ENCODE measurements at regions not wholly inside any gene's neighbourhood (a gene's known extent, or its start where the extent isn't known, plus 50 kb on each side); places are given as distances from the start of the nearest gene placed in this dataset.

DNA sequence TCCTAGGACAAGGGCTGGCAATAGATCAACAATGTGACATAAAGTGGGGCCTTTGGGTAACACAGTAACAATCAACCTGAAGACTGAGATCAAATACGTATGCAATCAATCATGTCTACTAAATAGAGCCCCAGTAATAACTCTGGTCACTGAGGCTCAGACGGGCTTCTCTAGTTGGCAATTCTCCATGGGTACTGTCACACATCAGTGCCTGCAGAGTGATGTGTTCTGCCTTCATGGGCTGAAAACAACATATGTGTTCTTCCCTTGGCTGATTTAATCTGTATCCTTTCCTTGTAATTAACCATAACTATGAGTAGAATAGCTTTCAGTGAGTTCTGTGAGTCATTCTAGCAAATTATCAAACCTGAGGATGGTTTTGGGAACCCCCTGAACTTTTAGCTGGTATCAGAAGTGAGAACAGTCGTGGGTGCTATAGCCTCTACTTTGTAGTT, 113.6 kb downstream of the TMCO5A start:
- TF ChIP-seq POLR2A (IDR thresholded peaks at IDR 0.05; ENCODE audit: low read depth) (no peak), CTCF (IDR thresholded peaks at IDR 0.05) (no peak)
